ENCODE measurements at regions not wholly inside any gene's neighbourhood (a gene's known extent, or its start where the extent isn't known, plus 50 kb on each side); places are given as distances from the start of the nearest gene placed in this dataset.
"Not testable (repeated sequence)": the region's sequence is repeated elsewhere in the genome, so short reads cannot be mapped to it uniquely, and the experiment has no call there.

- DNase-seq (ENCODE audit: low read depth), result no peak
These were observed 299.4 kb downstream of the ADAMTS20 start for GRCh38 chr12:43252585-43252984.

GRCh38 chr12:43245947-43246346 is 306.1 kb downstream of the ADAMTS20 start:
- DNase-seq (ENCODE audit: low read depth), result no peak

- DNase-seq (ENCODE audit: low read depth), result peak; percentile 37
These were observed 310.0 kb downstream of the ADAMTS20 start for GRCh38 chr12:43241986-43242385.

- no peak for DNase-seq (ENCODE audit: low read depth)
These were observed 313.7 kb downstream of the ADAMTS20 start for GRCh38 chr12:43238281-43238680.

- no peak for DNase-seq (ENCODE audit: low read depth)
These were observed 314.6 kb downstream of the ADAMTS20 start for GRCh38 chr12:43237238-43237879.

- no peak for DNase-seq (ENCODE audit: low read depth)
These were observed 316.3 kb downstream of the ADAMTS20 start for GRCh38 chr12:43235721-43236120.

GRCh38 chr12:43233861-43234260 is 318.1 kb downstream of the ADAMTS20 start:
- no peak for DNase-seq (ENCODE audit: low read depth)

GRCh38 chr12:43226151-43226550 is 325.9 kb downstream of the ADAMTS20 start:
- DNase-seq (ENCODE audit: low read depth), result no peak

- DNase-seq (ENCODE audit: low read depth), result not testable (repeated sequence)
These were observed 327.7 kb downstream of the ADAMTS20 start for GRCh38 chr12:43224190-43224805.

- no peak for DNase-seq (ENCODE audit: low read depth)
These were observed 329.2 kb downstream of the ADAMTS20 start for GRCh38 chr12:43222796-43223195.

GRCh38 chr12:43221216-43221615 is 330.8 kb downstream of the ADAMTS20 start:
- DNase-seq (ENCODE audit: low read depth), result no peak

- DNase-seq (ENCODE audit: low read depth), result no peak
These were observed 335.5 kb downstream of the ADAMTS20 start for GRCh38 chr12:43216490-43216889.

GRCh38 chr12:43214166-43214565 is 337.8 kb downstream of the ADAMTS20 start:
- DNase-seq (ENCODE audit: low read depth), result no peak

GRCh38 chr12:43213608-43214007 is 338.4 kb downstream of the ADAMTS20 start:
- no peak for DNase-seq (ENCODE audit: low read depth)

- DNase-seq (ENCODE audit: low read depth), result peak; percentile 51
These were observed 341.4 kb downstream of the ADAMTS20 start for GRCh38 chr12:43210485-43211192.

GRCh38 chr12:43208627-43209026 is 343.4 kb downstream of the ADAMTS20 start:
- no peak for DNase-seq (ENCODE audit: low read depth)

GRCh38 chr12:43208221-43208620 is 343.8 kb downstream of the ADAMTS20 start:
- no peak for DNase-seq (ENCODE audit: low read depth)

GRCh38 chr12:43206396-43206795 is 345.6 kb downstream of the ADAMTS20 start:
- peak; percentile 13 for DNase-seq (ENCODE audit: low read depth)

- no peak for DNase-seq (ENCODE audit: low read depth)
These were observed 353.4 kb downstream of the ADAMTS20 start for GRCh38 chr12:43198608-43199007.

GRCh38 chr12:43196268-43196907 is 355.6 kb downstream of the ADAMTS20 start:
- no peak for DNase-seq (ENCODE audit: low read depth)

GRCh38 chr12:43193096-43193495 is 358.9 kb downstream of the ADAMTS20 start:
- peak; percentile 16 for DNase-seq (ENCODE audit: low read depth)

GRCh38 chr12:43192442-43192841 is 359.6 kb downstream of the ADAMTS20 start:
- DNase-seq (ENCODE audit: low read depth), result not testable (repeated sequence)

- DNase-seq (ENCODE audit: low read depth), result no peak
These were observed 371.8 kb downstream of the ADAMTS20 start for GRCh38 chr12:43180242-43180641.
